Body of pancreas (tissue), 4 donors: ENCODE measurements at regions not wholly inside any gene's neighbourhood (a gene's known extent, or its start where the extent isn't known, plus 50 kb on each side); places are given as distances from the start of the nearest gene placed in this dataset.

Experiments used
- CTCF ChIP-seq, 7 experiments: fragments of 450-650 bp in 4 of 7; fragments of 200-600 bp in 3 of 7; sonication (generic) in 3 of 7; IDR thresholded peaks; one replicate each; pipeline ENCODE4 v1.5.1; 2016 to 2019; ENCODE audit warnings: antibody characterized with exemption in 7 of 7
- POLR2A ChIP-seq, 3 donors: fragments of 450-650 bp; IDR thresholded peaks; one replicate each; pipeline ENCODE4 v1.6.1; 2016; ENCODE audit warnings: antibody characterized with exemption in 3 of 3, mild to moderate bottlenecking in 2 of 3

GRCh38 chr5:8517456-8517855 lies 648.5 kb downstream of the MTRR start:
- TF ChIP-seq CTCF (IDR thresholded peaks at IDR 0.05) (no peak), POLR2A (IDR thresholded peaks at IDR 0.05) (no peak)
